IPS-NIHi7 (cell line): ENCODE measurements at regions not wholly inside any gene's neighbourhood (a gene's known extent, or its start where the extent isn't known, plus 50 kb on each side); places are given as distances from the start of the nearest gene placed in this dataset.

ENCODE experiments used
- DNase-seq: peaks from one replicate; pipeline ENCODE4 v3.0.0; 2012; ENCODE audit warnings: mixed read lengths; ENCODE audit errors: extremely low spot score

DNA sequence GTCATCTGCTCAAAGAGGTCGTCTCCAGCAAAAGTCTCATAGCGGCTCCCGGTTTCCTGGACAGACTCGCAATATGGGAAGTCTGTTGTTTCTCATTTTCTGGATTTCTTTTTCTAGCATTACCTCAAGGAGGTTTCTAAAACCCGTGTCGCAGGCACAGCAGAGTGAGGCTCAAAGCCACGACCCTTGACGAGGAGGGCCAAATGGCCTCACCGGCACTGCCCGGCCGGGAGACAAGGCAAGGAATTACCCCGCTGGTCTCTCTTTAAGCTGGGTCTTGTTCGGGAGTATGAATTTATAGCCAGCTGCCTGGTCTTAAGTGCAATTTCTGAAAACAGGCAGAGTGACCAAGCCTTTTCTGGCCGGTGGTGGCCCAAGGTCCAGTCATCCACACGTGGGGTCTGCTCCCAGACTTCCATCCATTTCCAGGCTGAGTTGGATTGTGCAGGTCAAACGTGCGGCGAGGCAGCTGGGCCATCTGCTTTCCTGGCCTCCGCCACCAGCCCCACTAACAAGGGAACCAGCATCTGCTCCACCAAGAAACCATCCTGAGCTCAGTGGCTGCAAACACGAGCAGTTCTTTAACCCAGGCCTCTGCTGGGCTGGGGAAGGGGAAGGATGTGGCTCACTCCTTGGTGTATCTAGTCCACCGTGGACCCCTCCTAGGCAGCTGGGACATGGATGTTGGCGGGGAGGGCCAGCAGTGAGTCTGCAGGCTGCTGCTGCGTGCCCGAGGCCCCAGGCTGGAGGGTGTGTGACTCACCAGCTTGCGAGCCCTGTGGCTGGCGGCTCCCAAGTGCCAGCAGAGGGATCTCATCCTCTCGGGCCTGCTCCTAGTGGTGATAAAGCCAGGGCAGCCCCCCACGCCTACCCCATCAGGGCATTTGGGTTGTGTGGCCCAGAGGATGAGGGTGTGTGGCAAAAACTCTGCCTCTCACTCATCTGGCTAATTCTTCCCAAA, 55.6 kb upstream of the COL5A1 start:
- peak; percentile 57 for DNase-seq

DNA sequence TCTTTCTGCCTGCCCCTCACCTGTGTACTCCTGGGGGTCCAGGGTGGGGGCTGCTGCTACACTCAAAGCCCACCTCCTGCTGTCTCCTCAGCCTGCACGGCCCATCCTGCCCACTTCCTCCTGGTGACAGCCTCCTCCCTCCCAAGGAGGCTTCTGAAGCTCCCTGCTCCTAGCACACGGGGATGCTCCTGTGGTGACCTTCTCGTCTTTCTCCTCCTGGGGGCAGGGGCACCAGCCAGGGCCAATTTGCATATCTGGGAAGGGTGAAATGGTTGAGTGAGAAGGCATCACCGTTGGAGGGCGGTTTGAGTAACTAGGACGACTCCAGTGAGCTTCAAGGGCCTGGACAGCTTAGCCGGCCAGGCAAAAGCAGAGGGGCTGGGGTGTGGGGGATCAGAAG, 51.9 kb upstream of the COL5A1 start:
- DNase-seq: peak; percentile 56

DNA sequence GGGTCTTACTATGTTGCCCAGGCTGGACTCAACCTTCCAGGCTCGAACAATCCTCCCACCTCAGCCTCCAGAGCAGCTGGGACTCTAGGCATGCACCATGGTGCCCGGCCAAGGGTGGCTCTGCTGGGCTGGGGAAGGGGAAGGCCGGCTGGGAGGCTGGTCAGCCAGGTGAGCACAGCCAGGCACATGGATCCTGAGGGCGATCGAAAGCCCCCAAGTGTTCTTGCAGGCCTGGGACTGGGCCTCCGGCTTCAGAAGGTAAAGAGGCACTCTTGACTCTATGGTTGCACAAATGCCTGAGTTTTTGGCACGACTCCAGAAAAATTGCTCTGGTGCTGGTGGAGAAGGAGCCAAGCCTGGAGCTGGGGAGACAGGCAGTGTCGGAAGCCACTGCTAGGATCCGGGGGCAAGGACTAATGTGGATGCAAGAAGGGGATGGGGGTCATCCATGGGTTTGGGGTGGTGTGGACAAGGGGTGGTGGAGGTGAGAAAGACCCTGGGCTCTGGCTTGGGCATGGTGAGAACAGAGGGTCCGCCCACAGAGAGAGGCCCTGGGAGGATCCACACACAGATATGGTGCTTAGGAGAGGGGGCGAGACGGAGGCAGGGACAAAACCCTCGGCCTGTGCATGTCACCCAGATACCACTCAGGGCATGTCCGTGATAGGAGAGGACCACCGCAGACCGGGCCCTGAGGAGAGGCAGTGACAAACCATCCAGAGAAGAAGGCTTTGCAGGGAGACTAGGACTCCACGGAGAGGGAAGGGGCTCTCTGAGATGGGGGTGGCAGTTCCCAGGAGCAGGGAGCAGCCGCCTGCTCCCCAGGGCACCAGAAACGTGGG, 51.1 kb upstream of the COL5A1 start:
- DNase-seq: no peak

DNA sequence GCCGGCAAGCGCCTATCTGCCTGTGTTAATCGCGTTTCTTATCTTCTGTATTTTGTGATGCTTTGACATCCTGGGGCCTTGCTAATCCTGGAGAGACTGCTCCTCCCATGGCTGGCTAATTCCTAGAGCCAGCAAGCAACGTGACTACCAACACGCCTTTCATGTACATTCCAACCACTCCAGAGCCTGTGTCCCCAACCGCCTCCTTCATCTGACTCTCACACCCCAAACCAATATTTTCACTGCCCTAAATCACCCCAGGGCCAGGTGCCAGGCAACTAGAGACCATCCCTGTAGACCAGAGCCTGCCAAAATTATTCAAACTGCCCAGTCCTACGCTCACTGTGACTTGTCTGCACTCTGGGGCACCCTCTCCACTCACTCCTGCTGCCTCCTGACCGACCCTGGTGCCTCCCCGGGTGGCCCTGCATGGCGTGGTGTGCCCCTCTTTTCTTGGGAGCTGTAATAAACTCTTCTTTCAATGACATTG, 50.5 kb upstream of the COL5A1 start:
- no peak for DNase-seq

- DNase-seq: no peak
These were observed 50.0 kb upstream of the COL5A1 start for GRCh38 chr9:134591573-134591981.
